HG02970 (cell line): ENCODE measurements at regions not wholly inside any gene's neighbourhood (a gene's known extent, or its start where the extent isn't known, plus 50 kb on each side); places are given as distances from the start of the nearest gene placed in this dataset.
A peak's percentile ranks its signal among the peaks of the same experiment; 100 is the strongest.
"Not testable (repeated sequence)": the region's sequence is repeated elsewhere in the genome, so short reads cannot be mapped to it uniquely, and the experiment has no call there.

ENCODE experiments used
- ATAC-seq: cut with Tn5 transposase; IDR thresholded peaks from one replicate; pipeline ENCODE4 v1.9.1; 2021; ENCODE audit warnings: mild to moderate bottlenecking, moderate library complexity, moderate number of reproducible peaks; ENCODE audit not compliant: unreplicated experiment, low FRiP score

DNA sequence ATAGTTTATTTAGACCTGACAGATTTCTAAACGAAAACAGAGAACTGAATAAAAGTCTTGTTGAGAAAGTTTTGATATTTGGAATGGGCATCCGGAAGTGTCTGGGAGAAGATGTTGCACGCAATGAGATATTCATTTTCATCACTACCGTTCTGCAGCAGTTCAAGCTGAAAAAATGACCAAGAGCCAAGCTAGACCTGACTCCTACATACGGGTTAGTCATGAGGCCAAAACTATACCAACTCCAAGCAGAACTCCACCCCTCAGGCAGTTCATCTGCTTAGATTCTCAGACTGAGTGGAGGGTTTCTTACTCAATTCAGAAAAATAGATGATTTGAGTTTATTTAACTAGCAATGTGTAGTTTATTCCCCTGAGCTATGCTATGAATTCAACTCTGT, 95.4 kb upstream of the ANXA1 start:
- ATAC-seq: no peak

DNA sequence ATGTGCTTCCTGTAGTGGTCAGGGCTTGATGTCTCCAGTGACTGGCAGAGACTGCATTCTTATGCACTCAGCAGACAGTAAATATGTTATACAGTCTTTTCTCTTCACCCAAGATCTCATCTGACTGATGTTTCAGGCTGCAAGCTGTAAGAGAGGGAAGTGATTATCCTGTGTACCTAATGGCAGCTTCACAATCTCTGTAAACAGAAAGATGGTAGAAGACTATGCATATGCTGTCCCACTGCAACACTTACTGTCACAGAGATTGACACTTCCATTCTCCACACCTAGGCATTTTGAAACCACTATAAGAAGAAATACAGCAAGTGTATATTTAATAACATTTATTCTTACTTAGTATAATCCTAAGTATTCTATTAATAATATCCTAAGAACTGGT, 97.6 kb upstream of the ANXA1 start:
- no peak for ATAC-seq

DNA sequence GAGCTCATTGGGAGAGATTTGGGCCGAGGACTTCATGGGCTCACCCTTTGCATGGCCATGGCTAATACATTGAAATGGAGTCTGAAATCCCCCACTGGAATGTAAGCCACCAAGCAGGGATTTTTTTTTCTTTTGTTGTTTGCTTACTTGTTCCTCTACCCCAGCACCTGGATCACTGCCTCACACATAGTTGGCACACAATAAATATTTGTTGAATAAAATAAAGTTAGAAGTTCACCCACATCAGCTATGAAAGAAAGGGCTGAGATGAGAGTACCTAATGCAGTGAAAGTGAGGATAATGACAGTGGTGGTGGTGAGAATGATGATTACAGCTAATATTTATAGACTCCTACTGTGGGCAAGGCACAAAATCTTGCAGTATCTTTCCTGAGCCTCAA, 98.1 kb upstream of the ANXA1 start:
- ATAC-seq: no peak

DNA sequence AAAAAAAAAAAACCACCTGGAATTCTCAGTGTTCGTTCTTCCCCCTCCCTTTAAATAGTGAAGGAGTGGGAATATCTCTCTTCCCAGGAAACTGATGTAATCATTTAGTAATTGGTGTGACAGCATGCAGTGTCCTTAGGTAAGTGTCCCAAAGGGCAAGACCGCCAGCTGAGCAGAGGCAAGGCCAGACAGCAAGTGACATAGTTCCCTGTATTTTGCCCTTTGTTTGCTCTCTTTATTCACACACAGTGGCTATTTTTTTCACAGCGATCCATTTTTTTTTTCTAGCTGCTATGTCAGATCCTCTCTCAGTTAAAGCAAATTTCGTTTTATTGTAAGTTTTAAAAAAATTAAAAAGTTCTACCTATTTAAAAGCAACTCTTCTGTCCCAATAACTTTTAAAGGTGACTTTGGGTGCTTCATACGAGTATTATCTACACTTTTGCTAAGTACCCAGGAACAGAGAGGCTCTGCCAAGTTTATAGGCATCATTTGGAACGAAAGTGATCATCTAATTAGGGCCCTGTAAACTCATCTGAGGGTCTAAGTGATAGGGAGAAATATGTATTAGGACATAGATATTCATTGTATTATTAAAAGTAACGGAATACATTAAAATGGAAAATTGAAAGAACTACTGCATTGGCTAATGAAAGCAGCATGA, 98.2 kb upstream of the ALDH1A1 start:
- no peak for ATAC-seq

DNA sequence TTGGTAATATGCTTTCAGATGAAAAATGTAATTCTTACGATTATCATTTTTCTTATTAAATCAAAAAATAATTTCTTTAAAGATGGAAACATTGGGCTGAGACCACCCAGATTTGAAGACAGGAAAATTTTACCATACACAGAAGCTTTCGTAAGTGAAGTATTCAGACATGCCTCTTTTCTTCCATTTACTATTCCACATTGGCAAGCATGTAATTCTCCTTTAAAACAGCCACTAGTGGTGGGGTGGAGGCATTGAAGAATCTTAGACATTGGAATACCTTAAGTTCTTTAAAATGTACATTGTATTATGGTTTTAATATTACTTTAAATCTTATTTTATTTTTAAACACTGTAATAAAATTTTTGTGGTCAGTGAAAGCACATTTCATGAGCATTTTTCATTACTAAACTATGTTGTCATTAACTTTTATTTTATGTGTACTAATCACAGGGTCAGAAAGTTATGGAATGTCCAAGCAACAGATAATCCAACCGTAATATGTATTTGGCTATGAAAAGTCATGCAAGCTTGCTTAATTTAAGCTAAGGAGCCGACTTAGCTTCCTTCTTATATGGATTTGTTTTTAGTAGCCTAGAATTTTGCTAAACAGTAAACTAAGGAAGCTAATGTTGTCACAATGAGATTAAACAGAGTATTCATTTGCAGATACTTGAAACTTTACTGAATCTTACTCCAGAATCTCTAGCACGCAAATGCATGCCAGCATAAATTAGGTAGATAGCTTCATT, 97.4 kb upstream of the ALDH1A1 start:
- ATAC-seq: no peak

DNA sequence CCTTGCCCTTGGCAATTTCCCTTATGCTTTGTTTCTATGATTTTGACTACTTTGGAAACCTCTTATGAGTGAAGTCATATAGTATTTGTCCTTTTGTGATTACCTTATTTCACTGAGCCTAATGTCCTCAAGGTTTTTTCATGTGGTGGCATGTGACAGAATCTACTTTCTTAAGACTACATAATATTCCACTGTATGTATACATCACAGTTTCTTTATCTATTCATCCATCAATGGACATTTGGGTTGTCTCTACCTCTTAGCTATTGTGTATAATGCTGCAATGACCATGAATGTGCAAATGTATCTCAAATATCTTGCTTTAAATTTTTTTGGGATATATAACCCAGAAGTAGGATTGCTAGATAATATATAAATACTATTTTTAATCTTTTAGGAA, 96.4 kb upstream of the ALDH1A1 start:
- no peak for ATAC-seq

DNA sequence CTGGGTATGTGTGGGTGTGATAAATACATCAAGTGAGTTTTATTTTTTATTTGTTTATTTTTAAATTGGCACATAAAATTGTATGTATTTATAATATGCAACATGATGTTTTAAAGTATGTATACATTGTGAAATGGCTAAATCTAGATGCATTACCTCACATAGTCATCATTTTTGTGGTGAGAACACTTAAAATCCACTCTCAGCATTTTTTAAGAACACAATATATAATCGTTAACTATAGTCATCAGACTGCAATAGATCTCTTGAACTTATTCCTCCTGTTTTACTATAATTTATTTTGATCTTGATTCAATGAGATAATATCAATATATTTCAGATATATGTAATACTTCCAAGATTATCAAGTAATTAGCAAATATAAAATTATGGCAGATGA, 93.9 kb upstream of the ALDH1A1 start:
- ATAC-seq: no peak

DNA sequence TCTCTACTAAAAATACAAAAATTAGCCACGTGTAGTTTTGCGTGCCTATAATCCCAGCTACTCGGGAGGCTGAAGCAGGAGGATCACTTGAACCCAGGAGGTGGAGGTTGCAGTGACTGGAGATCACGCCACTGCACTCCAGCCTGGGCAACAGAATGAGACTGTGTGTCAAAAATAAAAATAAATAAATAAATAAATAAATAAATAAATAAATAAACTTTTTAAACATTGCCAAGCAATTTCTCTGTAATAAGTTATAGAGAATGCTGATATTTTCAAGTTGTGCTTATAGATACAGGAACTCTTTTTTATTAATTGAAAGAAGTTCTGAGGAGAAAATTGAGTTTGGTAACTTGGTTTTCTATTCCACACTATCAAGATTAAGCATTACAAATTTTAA, 91.9 kb upstream of the ALDH1A1 start:
- ATAC-seq: not testable (repeated sequence)

DNA sequence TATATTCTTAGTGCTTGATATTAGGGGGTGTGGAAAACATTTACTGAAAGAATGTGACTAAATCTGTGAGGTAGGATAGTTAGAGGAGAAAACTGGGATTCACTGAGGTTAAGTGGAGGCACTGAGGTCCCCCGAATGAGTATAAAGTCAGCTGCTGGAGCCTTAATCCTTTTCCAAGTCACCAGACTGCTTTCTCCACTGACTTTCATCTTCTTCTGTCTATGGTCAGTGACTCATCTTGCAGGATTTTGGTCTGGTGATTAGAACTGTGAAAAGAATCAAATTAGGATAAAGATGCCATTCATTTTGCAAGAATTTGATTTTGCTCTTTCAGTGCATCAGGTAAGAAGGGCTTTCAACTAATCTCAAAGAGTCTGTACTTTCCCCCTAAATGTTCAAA, 89.3 kb upstream of the ALDH1A1 start:
- ATAC-seq: no peak

DNA sequence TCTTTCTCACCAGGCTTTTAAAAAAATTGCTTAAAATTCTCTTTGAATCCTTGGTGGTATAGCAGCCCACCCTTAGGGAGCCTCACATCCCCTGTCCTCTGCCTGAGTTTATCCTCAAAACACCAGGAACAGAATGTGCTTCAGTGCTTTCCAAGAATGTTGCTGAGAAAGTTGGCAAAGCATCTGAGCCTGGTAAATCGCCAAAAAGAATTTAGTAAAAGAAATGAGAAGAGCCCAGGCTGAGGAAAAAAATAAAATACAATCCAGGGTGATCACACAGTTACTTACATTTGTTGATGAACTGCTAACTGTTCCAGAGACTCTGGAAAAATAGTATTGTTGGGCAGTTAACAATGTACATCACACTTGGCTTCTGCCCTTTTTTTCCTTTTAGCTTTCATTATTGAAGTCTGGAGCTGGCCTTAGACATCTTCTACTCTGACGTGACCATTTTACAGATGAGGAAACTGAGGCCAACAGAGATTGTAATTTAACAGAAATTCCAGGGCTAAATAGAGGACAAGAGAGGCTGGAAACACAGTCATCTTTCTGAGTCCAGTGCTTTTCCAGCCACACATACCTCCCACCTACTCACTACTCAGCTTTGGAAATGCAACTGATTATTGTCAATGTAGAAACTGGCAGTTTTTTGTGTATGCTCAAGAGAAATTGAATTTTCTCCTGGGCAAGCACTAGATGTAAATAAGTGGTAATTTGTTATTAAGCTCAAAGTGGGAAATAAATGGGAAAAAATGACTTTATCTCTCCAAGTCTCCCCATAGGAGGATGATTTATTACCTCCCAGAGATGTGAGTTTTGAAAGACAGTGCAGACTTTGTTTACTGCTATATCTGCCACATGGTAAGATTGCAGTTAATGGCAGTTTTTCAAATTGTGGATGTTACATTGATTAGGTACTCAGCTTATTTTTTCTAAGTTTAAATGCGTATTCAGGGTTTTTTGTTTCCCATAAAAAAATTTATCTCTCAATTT, 86.7 kb upstream of the ALDH1A1 start:
- no peak for ATAC-seq

DNA sequence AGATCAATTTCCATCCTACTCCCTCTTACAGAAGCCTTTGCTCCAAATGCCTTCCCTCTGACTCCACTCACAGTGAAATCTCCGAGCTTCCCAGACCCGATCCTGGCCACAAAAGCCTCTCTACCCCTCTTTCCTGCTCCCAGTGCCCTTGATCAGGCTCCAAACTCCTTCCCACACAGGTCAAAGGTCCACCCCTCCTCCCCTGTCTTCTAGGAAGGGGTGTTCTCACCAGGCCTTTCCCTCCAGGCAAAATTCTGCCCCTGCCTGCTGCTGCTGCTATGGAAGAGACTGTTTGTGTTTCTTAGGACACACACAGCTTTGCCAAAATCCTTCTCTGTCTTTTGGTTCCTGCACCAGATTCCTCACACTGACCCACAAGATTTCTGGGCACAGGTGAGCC, 85.8 kb upstream of the ALDH1A1 start:
- ATAC-seq: no peak

DNA sequence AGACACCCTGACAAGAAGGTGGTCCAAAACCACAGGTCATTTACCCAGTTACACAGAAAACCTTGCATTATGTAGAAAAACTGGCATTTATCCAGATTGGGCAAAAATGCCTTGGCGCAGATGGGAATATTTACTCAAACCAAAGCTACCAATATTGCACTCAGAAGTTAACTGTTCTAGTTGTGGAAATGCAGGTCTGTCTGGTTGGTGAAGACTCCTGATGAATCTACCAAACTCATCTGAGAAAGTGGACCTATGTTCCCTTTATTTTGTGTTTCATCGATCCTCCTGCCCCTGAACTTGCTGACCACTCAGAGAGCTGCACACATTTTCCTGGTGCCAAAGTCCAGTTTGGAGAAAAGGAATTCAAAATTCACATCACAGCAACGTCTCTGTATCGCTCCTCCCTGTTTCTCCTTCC, 85.2 kb upstream of the ALDH1A1 start:
- no peak for ATAC-seq

DNA sequence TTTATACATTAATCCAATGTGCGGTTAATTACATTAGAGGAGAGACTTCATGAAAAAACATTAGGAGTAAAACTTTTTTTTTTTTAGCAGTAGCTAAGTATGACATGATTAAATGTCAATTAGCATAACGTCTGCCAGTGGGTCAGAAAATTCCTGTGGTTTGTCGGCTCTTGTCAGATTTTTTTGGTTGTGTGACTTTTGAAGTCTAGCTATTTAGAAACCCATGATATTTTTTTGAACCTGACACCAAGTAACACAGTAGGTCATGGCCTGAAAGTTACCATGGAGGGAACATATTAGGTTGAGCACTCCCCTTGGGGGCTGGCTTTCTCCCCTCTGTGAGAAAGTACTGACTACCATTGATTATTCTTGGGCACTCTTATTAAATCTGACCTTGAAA, 84.8 kb upstream of the ALDH1A1 start:
- ATAC-seq: no peak

DNA sequence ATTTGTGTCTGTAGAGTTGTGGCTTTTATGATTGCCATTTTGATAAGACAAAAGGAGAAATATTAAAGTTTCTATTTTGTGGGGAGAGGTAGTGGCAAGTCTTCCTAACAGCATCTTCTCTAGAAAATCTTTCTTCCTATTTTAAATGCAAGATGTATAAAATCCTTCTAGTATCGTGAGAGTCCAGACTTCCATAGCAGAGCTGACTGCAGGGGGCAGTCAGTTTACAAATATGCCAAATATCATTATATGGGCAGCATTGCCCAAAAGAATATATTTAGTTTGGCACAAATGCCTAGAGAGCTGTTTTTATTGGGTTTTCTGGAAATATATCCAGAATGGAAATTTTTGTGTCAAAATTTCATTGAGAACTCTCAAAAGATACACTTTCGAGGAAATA, 82.1 kb upstream of the ALDH1A1 start:
- ATAC-seq: no peak

DNA sequence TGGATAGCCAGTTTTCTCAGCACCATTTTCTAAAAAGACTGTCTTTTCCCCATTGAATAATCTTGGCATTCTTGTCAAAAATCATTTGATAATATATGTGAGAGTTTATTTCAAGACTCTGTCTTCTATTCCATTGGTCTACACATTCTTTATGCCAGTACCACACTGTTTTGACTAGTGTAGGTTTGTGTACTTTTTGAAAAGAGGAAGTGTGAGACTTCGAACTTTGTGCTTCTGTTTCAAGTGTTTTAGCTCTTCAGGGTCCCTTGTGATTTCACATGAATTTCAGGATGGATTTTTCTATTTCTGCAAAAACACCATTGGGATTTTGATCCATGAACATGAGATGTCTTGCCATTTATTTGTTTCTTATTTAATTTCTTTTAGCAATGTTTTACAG, 78.5 kb upstream of the ALDH1A1 start:
- no peak for ATAC-seq

DNA sequence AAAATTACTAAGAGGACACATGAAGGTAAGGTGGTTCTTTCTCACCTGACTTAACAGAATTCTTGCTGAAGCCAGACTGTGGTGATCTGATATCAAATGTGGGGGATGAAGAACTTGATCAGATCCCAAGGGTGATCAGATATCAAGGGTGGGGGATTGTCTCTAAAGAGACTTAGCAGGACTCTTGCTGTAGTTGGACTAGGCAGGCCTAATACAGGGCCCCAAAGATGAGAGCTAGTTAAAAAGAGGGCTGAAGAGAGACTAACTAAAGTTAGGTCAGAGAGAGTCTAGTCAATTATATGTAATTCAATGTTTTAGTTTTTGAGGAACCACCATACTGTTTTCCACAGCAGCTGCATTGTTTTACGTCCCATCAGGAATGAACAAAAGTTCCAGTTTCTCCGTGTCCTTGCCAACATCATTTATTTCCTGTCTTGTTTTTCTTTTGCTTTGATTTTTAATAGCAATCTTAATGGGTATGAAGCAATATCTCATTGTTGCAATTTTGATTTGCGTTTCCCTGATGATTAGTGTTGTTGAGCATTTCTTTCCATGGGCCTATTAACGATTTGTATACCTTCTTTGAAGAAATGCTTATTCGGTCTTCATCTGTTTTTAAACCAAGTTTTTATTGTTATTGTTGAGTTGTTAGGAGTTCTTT, 77.6 kb upstream of the ALDH1A1 start:
- no peak for ATAC-seq

DNA sequence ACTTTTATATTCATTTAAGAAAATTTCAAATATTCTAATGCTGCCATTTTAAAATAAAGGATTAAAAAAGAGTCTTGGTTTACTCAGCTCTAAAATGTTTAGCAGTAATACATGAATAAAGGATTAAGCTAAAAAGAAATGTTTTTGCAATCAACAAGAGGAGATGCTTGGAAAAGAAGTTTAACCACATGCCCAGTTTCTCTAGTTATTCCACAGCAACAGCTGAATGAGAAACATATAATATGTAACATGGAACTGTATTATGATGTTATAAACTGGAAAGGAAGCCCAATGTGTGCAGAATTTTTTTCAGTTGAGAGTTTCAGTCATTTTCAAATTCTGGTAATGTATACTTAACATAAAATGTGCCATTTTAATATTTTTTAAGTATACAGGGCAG, 76.5 kb upstream of the ALDH1A1 start:
- no peak for ATAC-seq

DNA sequence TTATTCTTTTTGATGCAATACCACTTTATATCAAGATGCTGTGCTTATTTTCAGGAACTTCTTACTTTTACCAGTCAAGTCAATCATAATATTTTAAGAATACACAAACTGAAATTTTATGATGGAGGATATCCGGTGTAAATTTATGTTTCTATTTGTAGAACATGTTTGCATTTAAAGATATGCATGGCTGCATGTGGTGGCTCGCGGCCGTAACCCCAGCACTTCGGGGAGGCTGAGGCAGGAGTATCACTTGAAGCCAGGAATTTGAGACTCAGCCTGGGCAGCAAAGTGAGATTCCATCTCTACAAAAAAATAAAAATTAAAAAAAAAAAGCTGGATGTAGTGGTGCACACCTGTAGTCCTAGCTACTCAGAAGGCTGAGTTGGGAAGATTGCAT, 73.5 kb upstream of the ALDH1A1 start:
- no peak for ATAC-seq

DNA sequence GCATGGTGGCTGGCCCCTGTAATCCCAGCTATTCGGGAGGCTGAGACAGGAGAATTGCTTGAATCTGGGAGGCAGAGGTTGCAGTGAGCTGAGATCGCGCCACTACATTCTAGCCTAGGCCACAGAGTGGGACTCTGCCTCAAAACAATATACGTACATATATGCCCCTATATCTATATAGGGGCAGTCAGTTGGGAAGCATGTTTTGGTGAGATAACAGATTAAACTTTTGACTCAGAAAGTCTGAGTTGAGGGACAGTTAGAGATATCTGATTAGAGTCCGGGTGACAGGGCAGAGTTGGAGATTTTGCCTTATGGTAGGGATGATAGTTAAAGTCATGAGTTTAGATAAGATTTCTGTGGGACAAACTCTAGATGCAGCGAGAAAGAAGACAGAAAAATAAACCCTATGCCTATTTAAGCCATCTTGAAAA, 71.8 kb upstream of the ALDH1A1 start:
- no peak for ATAC-seq

DNA sequence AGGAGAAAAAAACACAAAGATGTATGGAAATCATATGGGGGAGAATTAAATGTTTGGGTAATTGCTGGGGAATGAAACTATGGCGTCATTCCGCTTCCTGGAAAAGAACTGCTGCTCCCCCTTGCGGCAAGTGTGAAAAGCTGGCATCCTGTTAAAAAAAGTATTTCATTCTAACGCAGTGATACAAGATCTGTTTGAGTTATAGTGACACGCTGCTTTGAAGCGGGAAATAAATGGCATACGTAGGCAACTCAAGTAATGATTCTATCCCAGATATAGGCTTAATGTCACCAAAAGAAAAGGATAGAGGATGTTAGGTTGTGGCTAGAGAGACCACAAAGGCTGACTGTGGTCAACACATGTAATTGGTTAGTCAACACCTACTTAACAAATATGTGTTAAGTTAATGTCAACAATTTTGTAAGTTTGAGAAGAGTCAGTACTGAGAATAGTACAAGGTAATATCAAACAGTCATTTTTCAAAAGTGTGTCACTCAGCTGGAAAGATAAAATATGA, 70.2 kb upstream of the ALDH1A1 start:
- peak; percentile 55 for ATAC-seq
